ENCODE measurements at regions not wholly inside any gene's neighbourhood (a gene's known extent, or its start where the extent isn't known, plus 50 kb on each side); places are given as distances from the start of the nearest gene placed in this dataset.

DNA sequence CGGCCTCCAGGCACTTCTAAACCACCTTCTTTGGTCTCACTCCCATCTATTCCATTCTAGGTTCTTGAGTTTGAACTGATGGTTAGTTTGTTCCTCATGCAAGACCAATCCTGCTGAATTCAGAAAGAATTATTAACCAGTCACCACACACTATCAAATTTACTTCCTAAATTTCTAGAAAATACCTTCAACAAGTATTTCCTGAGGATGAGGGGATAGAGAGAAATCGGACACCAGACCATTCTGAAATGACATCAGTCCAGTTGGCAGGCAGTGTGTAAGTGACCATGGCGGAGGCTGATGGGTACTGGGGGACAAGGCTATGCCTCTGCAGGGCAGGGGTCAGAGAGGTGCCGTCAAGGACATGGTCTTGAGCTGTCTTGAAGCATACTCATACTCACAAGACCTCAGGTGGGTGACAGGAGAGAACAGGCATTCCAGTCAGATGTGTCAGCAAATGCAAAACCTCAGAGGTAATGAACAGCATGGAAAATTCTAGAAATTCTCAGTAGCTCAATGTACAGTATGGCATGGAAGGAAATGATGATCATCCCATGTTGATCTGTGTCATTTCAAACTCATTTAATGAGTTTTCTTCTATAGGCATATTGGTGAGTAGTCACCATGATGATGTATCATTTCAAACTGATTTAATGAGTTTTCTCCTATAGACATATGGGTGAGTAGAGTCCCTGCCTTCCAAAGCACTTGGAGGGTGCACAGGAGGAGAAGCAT lies 119.6 kb downstream of the DDX1 start:
- TF ChIP-seq, protein P1, sequence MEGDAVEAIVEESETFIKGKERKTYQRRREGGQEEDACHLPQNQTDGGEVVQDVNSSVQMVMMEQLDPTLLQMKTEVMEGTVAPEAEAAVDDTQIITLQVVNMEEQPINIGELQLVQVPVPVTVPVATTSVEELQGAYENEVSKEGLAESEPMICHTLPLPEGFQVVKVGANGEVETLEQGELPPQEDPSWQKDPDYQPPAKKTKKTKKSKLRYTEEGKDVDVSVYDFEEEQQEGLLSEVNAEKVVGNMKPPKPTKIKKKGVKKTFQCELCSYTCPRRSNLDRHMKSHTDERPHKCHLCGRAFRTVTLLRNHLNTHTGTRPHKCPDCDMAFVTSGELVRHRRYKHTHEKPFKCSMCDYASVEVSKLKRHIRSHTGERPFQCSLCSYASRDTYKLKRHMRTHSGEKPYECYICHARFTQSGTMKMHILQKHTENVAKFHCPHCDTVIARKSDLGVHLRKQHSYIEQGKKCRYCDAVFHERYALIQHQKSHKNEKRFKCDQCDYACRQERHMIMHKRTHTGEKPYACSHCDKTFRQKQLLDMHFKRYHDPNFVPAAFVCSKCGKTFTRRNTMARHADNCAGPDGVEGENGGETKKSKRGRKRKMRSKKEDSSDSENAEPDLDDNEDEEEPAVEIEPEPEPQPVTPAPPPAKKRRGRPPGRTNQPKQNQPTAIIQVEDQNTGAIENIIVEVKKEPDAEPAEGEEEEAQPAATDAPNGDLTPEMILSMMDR (IDR thresholded peaks at IDR 0.05) = no peak
- TF ChIP-seq POLR2A (IDR thresholded peaks at IDR 0.05) = no peak

All from body of pancreas (tissue), 4 donors.